Choroid plexus epithelial cell (primary cell): ENCODE measurements at regions not wholly inside any gene's neighbourhood (a gene's known extent, or its start where the extent isn't known, plus 50 kb on each side); places are given as distances from the start of the nearest gene placed in this dataset.

Source experiments
- DNase-seq: peaks from one replicate; pipeline ENCODE4 v3.0.0-alpha.2; 2010; ENCODE audit warnings: low read depth
- H3K4me3 ChIP-seq: 2 replicates; pipeline ENCODE4 v1.5.1; 2011; ENCODE audit warnings: low read depth, mild to moderate bottlenecking, control low read depth, low read length, moderate library complexity
- CTCF ChIP-seq: conservative IDR thresholded peaks from 2 replicates; pipeline ENCODE4 v1.5.1; 2011; ENCODE audit warnings: low read depth, mild to moderate bottlenecking, control low read depth, inconsistent platforms, low read length, moderate library complexity

- DNase-seq, result peak; percentile 57
- no peak overlapping the region for H3K4me3 ChIP-seq
- no peak for TF ChIP-seq CTCF
These were observed 238.3 kb downstream of the HLX start for GRCh38 chr1:221117548-221117951.

- DNase-seq, result no peak
- no peak for TF ChIP-seq CTCF
These were observed 239.1 kb downstream of the HLX start for GRCh38 chr1:221118176-221118937.

GRCh38 chr1:221118938-221119320 is 239.7 kb downstream of the HLX start:
- H3K4me3 ChIP-seq, result no peak overlapping the region
- DNase-seq, result no peak
- TF ChIP-seq CTCF, result no peak

More at GRCh38 chr1:221118176-221118937, 239.1 kb downstream of the HLX start:
- no peak overlapping the region for H3K4me3 ChIP-seq

GRCh38 chr1:221122501-221122900 is 243.3 kb downstream of the HLX start:
- H3K4me3 ChIP-seq, result no peak overlapping the region
- TF ChIP-seq CTCF, result no peak
- no peak for DNase-seq

- no peak for TF ChIP-seq CTCF
- DNase-seq, result no peak
- H3K4me3 ChIP-seq, result no peak overlapping the region
These were observed 246.7 kb downstream of the HLX start for GRCh38 chr1:221125976-221126375.

- TF ChIP-seq CTCF, result no peak
- H3K4me3 ChIP-seq, result no peak overlapping the region
- DNase-seq, result no peak
These were observed 258.4 kb downstream of the HLX start for GRCh38 chr1:221137666-221138065.

- no peak for TF ChIP-seq CTCF
- H3K4me3 ChIP-seq, result no peak overlapping the region
- DNase-seq, result no peak
These were observed 259.3 kb downstream of the HLX start for GRCh38 chr1:221138516-221138915.
